Ectodermal cell (in vitro differentiated cells): ENCODE measurements at regions not wholly inside any gene's neighbourhood (a gene's known extent, or its start where the extent isn't known, plus 50 kb on each side); places are given as distances from the start of the nearest gene placed in this dataset.

Source experiments
- H3K27ac ChIP-seq: 2 replicates; pipeline ENCODE4 v1.7.0; 2013; ENCODE audit warnings: mild to moderate bottlenecking, low read depth, low read length; ENCODE audit not compliant: insufficient read depth, poor library complexity, severe bottlenecking
- H3K27me3 ChIP-seq: 2 replicates; pipeline ENCODE4 v1.7.0; 2013; ENCODE audit warnings: mild to moderate bottlenecking, low read length; ENCODE audit not compliant: insufficient read depth, control insufficient read depth, poor library complexity, severe bottlenecking
- H3K36me3 ChIP-seq: one replicate; pipeline ENCODE4 v1.7.0; 2013; ENCODE audit warnings: low read length; ENCODE audit not compliant: control insufficient read depth, insufficient read depth
- H3K4me1 ChIP-seq: one replicate; pipeline ENCODE4 v1.7.0; 2013; ENCODE audit warnings: low read length; ENCODE audit not compliant: control insufficient read depth, insufficient read depth
- H3K4me3 ChIP-seq: 2 replicates; pipeline ENCODE4 v1.7.0; 2013; ENCODE audit warnings: low read depth, low read length, control low read depth; ENCODE audit not compliant: insufficient read depth
- H3K9me3 ChIP-seq: 2 replicates; pipeline ENCODE4 v1.7.0; 2013; ENCODE audit warnings: mild to moderate bottlenecking, low read length, moderate library complexity; ENCODE audit not compliant: control insufficient read depth
- WGBS, 2 experiments: methylation state at CpG; one replicate each; pipeline ENCODE4 v1.1.7; 2013; ENCODE audit warnings: missing lambda C conversion rate in 2 of 2; 5-methylcytosine and 5-hydroxymethylcytosine counted together

DNA sequence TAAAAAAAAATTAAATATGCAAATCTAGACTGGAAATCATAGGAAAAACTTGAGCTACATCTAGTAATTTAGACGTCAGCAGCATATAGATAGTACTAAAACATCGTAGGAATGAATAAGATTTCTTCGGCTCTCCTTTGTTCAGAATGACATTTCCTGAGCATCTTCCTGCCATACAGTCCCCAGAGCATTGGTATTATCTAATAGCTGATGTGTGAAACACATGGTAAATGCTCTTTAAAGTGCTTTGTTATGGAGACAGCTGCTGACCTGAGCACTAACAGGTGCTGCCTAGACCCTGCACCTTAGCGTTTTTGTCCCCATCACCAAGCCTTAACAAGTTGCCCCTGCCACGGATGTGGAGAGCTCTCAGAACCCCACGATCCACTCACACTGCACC is 692.3 kb upstream of the PIK3C3 start:
- no peaks in the 10 kb centered on the region for H3K4me1 ChIP-seq
- WGBS, 2 experiments: 94 to 95% methylated on average over 6 of the region's 6 CpGs
- no peak overlapping the region for H3K27ac ChIP-seq
- H3K27me3 ChIP-seq: no peaks in the 10 kb centered on the region
- H3K36me3 ChIP-seq: no peaks in the 10 kb centered on the region
- H3K4me3 ChIP-seq: no peak overlapping the region
- no peaks in the 10 kb centered on the region for H3K9me3 ChIP-seq

GRCh38 chr18:41244591-41245037 is 710.4 kb upstream of the PIK3C3 start:
- 95 to 100% methylated on average over 2 to 3 of the region's 3 CpGs for WGBS, 2 experiments
- Histone ChIP-seq H3K27ac (no peak overlapping the region), H3K4me1 (no peaks in the 10 kb centered on the region), H3K27me3 (no peaks in the 10 kb centered on the region), H3K4me3 (no peak overlapping the region), H3K9me3 (no peaks in the 10 kb centered on the region), H3K36me3 (no peaks in the 10 kb centered on the region)

GRCh38 chr18:41237317-41237716 is 717.7 kb upstream of the PIK3C3 start:
- H3K27ac ChIP-seq: no peak overlapping the region
- WGBS, 2 experiments: 94 to 100% methylated on average over 1 of the region's 1 CpG

DNA sequence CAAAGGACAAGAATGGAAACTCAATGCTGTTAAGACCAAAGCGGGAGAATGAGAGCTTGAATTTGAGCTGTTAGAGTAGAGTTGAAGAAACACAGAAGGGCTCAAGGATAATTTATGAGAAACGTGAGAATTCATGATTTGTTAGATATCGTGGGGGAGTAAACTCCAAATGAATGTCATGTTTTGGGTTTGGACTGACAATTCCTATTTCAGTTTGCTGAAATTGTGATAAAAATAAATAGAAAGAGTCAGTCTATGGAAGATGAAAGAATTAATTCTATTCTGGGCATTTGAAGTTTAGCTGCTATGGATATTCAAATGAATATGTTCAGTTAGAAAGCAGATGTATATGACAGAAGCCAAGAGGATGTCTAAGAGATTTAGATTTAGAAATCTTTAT is 723.4 kb upstream of the PIK3C3 start:
- no peak overlapping the region for H3K4me3 ChIP-seq
- H3K4me1 ChIP-seq: no peaks in the 10 kb centered on the region
- 91% methylated on average over 3 of the region's 3 CpGs for WGBS, 2 experiments
- no peaks in the 10 kb centered on the region for H3K27me3 ChIP-seq
- no peaks in the 10 kb centered on the region for H3K36me3 ChIP-seq
- no peak overlapping the region for H3K27ac ChIP-seq
- no peaks in the 10 kb centered on the region for H3K9me3 ChIP-seq

More at GRCh38 chr18:41237317-41237716, 717.7 kb upstream of the PIK3C3 start:
- no peak overlapping the region for H3K4me3 ChIP-seq
- no peaks in the 10 kb centered on the region for H3K27me3 ChIP-seq
- no peaks in the 10 kb centered on the region for H3K36me3 ChIP-seq
- no peaks in the 10 kb centered on the region for H3K9me3 ChIP-seq
- no peaks in the 10 kb centered on the region for H3K4me1 ChIP-seq

DNA sequence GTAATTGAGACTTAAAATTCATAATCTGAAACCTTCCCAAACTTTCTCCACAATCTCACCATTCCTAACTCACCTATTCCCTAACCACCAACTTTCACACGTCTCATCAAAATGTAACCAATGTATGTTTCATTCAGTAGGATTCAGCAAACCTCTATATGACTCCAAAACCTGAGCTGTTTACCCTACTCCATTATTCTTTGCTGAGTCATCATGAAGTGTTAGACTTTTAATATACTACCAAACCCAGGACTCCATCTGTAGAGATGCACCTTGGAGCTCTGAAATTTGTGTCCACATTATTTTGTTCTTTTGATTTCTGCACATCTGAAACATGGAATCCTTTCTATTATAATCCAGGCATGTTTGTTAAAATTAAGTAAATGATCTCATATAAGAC is 727.0 kb upstream of the PIK3C3 start:
- 83 to 95% methylated on average over 1 of the region's 1 CpG for WGBS, 2 experiments
- no peaks in the 10 kb centered on the region for H3K36me3 ChIP-seq
- no peaks in the 10 kb centered on the region for H3K4me1 ChIP-seq
- no peaks in the 10 kb centered on the region for H3K27me3 ChIP-seq
- H3K27ac ChIP-seq: no peak overlapping the region
- H3K4me3 ChIP-seq: no peak overlapping the region
- no peaks in the 10 kb centered on the region for H3K9me3 ChIP-seq

GRCh38 chr18:41226911-41227310 is 728.1 kb upstream of the PIK3C3 start:
- no peak overlapping the region for H3K27ac ChIP-seq
- no peaks in the 10 kb centered on the region for H3K27me3 ChIP-seq
- 92% methylated on average over 4 of the region's 4 CpGs for WGBS, 2 experiments
- H3K4me3 ChIP-seq: no peak overlapping the region
- no peaks in the 10 kb centered on the region for H3K36me3 ChIP-seq
- no peaks in the 10 kb centered on the region for H3K4me1 ChIP-seq
- no peaks in the 10 kb centered on the region for H3K9me3 ChIP-seq

DNA sequence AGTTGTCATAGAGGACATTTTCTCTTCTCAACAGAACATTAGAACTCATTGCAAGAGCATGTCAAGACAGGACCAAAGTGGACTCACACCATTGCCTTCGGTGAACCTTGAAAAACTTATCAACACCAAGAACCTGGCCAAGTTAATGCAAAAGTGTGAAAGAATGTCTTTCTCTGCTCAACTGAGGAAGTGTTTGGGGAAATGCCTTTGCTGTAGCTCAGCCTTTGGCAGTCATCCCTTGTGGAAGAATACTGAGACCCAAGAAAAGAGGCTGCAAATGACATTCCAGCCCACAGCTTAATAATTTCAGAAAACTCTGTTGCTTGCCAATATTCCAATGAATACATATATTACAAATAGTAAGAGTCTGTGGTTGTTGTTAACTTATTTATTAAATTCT is 728.8 kb upstream of the PIK3C3 start:
- Histone ChIP-seq H3K27me3 (no peaks in the 10 kb centered on the region), H3K9me3 (no peaks in the 10 kb centered on the region), H3K4me1 (no peaks in the 10 kb centered on the region), H3K36me3 (no peaks in the 10 kb centered on the region), H3K27ac (no peak overlapping the region), H3K4me3 (no peak overlapping the region)
- WGBS, 2 experiments: 92 to 100% methylated on average over 1 of the region's 1 CpG

DNA sequence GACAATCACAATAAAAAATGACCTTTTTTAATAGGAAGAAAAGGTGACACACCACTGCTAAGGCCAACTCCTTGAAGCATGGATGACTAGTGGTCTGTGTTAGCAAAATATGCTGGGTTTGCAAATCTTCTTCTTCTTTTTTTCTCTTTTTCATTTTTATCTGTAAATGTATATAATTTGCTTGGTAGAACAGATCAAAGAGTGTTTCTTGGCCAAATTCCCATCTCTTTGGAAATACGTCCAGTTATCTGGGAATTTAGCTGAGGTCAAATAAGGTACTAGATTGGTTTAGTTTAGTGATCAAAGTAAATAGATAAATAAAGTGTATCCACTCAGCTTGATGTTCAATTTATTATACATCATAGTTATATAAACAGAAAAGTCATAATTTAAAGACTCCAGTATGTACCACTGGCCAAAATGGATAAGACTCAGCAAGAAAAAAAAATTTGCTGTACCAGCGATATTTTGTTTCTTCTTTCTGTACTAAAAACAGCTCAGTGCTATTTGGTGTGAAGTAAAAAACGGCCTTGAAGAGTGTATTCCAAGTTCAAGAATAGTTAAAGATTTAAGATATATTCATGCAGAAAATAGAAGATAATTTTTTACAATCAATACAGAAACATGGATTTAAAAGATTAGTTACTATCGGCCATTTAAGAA is 738.6 kb upstream of the PIK3C3 start:
- no peaks in the 10 kb centered on the region for H3K9me3 ChIP-seq
- no peaks in the 10 kb centered on the region for H3K36me3 ChIP-seq
- no peak overlapping the region for H3K27ac ChIP-seq
- no peaks in the 10 kb centered on the region for H3K4me1 ChIP-seq
- WGBS, 2 experiments: 89 to 96% methylated on average over 1 to 4 of the region's 4 CpGs
- H3K4me3 ChIP-seq: no peak overlapping the region
- no peaks in the 10 kb centered on the region for H3K27me3 ChIP-seq

GRCh38 chr18:41207706-41208105 is 747.3 kb upstream of the PIK3C3 start:
- WGBS, 2 experiments: 86% methylated on average over 1 of the region's 2 CpGs; no CpG with 5 or more reads in 1 of the 2 experiments
- no peak overlapping the region for H3K4me3 ChIP-seq
- no peaks in the 10 kb centered on the region for H3K36me3 ChIP-seq
- no peak overlapping the region for H3K27ac ChIP-seq
- H3K27me3 ChIP-seq: no peaks in the 10 kb centered on the region
- H3K9me3 ChIP-seq: no peaks in the 10 kb centered on the region
- no peaks in the 10 kb centered on the region for H3K4me1 ChIP-seq

DNA sequence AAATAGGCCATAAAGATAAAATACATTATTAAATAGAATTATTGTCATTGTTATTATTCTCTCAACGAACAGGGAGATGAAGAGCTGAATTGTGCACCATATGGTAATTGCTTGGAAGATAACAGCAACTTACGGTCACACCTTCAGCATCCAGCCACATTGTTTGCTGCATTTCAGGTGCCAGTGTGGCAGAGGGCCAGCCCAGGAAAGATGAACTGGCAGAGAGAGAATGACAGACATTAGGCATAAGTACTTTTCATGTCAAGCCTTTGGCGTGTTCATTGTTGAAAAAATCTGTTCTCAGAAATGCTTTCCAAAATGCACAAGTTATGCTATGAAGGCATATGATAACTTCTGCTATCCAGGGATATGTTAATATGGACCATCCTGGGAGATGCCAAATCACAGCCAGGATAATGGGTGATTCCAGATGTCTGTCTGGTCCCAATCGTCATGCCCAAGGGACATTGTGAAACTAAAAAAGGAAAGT is 748.6 kb upstream of the PIK3C3 start:
- no peak overlapping the region for H3K27ac ChIP-seq
- 93 to 97% methylated on average over 4 of the region's 4 CpGs for WGBS, 2 experiments
- no peak overlapping the region for H3K4me3 ChIP-seq
- no peaks in the 10 kb centered on the region for H3K27me3 ChIP-seq
- no peaks in the 10 kb centered on the region for H3K4me1 ChIP-seq
- no peaks in the 10 kb centered on the region for H3K9me3 ChIP-seq
- H3K36me3 ChIP-seq: no peaks in the 10 kb centered on the region
